ENCODE measurements at regions not wholly inside any gene's neighbourhood (a gene's known extent, or its start where the extent isn't known, plus 50 kb on each side); places are given as distances from the start of the nearest gene placed in this dataset.

DNA sequence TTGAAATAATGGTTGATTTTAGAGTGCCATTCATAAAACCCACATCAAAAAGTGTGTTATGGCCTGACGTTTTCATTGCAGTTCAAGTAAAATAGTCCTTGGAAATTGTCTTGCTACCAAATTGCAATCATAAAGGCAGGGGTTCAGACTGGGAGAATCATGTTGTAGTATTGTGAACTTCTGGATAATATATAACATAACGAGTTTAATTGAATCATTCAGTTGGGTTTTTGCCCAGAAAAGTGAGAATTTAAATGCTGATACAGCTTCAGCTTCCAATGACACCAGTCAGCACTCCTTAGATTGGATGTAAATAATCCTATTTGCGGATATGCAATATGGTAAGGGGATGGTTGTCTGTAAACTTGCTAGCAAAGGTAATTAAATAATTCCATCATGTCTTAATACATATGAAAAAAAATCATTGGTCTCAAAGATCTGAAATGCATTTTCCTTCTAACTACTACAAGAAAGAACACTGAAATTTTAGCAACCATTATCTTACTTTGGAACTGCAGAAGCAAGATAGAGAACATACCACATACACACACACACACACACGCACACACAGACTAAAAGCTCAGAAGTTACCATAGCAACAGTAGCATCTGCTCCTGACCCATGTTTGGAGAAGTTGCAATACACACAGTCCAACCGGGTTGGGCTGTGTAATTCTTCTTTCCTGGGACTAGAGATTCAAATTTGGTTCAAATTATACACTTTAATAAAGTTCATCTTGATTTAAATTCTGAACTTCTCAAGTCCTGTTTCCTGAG is 686.2 kb upstream of the NR2F2 start:
- DNase-seq (ENCODE audit: low read depth in 4 of 4, low spot score in 3 of 4): no peak

DNA sequence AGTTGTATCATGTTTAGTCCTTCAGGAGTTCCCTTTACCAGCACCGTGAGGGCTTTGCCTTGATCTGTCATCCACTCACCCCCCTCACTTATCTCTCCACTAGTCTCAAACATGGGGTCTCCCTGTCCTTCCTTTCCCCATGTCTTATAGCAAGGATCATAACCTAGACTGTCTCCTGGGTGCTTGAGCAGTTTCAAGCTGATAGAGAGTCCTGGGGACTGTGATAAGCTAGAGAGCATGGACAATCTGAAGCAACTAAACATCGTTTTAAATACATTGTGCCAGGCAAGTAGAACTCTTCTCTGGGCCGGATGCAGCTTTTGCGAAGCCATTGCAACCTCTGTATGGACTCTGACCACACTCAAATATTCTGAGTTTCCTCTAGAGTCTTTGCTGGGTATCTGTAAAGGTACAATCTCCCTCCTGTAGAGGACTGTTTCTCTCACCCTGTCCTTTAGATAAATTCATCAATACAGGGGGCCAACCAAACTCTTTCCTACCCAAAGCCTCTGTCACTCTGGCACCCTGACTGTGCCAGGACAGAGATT is 684.6 kb upstream of the NR2F2 start:
- no peak for DNase-seq (ENCODE audit: low read depth in 4 of 4, low spot score in 3 of 4)

GRCh38 chr15:95646484-95647273 is 683.8 kb upstream of the NR2F2 start:
- no peak for DNase-seq (ENCODE audit: low read depth in 4 of 4, low spot score in 3 of 4)

GRCh38 chr15:95647531-95648277 is 682.8 kb upstream of the NR2F2 start:
- DNase-seq (ENCODE audit: low read depth in 4 of 4, low spot score in 3 of 4): no peak

DNA sequence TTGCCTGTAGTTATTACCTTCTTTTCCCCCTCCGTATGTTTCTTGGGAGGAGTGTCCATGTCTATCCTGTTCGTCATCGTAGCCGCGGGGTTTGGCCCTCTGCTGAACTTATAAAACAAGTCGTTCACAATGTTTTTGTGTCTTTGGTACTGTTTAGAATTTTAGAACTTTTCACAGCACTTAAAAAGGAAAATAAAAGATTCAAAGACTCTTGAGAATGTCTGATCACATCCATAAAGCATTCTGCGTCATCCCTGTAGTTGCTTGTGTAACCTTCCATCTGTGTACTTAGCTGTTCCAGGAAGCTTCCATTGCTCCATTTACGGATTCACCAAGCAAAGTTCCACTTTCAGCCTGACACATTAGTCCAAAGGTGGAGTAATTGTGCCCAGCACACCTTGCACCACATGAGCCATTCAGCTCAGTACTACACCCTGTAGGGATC is 677.1 kb upstream of the NR2F2 start:
- no peak for DNase-seq (ENCODE audit: low read depth in 4 of 4, low spot score in 3 of 4)

GRCh38 chr15:95655089-95655607 is 675.4 kb upstream of the NR2F2 start:
- DNase-seq (ENCODE audit: low read depth in 4 of 4, low spot score in 3 of 4): no peak

GRCh38 chr15:95656595-95656994 is 673.9 kb upstream of the NR2F2 start:
- no peak for DNase-seq (ENCODE audit: low read depth in 4 of 4, low spot score in 3 of 4)

DNA sequence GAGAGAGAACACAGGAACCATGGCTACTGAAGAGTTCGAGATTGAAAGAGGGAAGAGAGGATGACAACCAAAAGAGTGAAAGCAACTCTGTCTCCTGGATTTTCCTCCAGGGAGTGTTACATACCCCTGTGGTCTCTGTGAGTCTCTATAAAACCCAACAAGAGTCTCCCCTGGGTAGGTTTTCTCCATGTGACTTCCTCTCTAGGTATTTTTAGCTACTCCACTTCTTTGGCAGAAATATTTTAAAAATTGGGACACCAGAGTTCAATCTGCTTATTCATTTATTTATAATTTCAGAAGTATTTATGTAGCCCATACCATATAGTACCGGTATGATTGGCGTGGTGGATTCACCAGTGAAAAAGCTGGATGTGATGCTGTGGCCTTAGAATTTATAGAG is 671.7 kb upstream of the NR2F2 start:
- DNase-seq (ENCODE audit: low read depth in 4 of 4, low spot score in 3 of 4): no peak

DNA sequence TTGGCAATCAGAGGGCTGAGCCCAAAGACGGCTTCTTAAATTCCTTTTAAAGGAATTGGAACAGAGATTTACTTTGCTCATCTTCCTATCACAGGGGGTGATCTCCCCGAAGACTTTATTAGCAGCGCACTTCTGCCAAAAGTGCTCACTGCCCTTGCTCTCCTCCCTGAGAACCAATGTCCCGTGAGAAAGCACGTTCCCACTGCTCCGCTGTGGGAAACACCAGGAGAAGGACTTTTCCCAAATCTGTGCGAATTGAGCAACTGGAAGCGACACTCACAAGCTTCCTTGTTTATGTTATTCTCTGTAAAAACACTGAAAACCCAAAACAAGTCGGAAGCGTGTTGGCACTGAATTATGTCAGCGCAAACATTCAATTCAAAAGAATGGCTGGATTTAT is 670.8 kb upstream of the NR2F2 start:
- no peak for DNase-seq (ENCODE audit: low read depth in 4 of 4, low spot score in 3 of 4)

DNA sequence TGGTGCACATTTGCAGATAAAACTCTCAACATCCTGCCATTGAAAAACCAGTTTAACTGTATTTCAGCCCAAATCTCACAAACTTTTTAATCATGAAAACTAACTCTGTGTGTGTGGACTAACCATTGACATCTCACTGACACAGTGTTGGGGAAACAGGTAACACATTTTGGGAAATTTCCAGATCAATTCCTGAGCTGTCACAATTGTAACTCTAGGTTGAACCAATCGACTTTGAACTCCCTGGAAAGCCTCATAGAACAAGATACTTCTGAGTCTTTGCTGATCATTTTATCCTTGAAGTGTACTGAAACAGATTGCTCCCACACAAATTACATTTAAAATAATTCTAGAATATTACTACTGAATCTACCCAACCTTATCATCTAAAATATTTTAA is 667.9 kb upstream of the NR2F2 start:
- no peak for DNase-seq (ENCODE audit: low read depth in 4 of 4, low spot score in 3 of 4)

DNA sequence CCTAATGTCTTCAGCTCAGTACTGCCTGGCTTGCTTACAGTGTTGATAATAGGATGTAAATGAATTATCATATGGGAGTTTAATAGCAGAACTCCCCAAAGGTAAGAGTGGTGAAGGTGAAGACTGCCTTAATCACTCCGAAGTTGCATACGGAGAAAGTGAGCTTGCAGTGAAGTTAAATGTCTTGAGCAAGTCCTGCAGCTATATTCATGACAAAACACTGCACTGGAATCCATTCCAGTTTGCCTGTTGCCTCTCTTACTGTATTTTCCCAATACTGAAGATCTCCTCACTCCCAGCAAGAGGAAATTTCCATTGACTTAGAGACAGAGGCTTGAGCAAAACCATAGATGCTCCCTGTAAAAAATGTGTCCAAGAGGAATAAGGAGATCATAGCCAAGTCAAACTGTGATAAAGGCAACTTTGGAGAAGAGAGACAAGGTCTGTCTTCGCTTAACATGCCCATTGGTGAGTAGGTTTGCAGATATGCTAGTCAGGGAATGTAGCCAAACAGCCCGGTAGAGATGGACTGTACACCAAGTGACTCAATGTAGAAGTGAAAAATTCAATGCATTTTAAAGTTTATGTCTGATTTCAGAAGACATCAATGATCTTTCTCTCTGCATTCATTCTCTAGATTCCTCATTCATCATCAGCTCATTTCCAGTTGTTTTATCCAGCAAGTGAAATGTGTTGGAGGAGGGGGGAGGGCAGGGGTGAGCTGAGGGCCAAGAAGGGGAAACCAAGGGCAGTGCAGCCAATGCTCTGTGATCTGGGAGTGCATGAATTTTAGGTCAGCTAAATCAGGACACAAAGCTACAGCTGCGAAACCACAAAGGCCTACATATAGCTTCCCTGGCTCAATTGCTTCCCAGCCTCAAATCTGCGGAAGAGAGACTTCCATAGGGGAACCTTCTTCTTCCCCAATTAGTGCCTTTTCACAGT is 667.1 kb upstream of the NR2F2 start:
- no peak for DNase-seq (ENCODE audit: low read depth in 4 of 4, low spot score in 3 of 4)

DNA sequence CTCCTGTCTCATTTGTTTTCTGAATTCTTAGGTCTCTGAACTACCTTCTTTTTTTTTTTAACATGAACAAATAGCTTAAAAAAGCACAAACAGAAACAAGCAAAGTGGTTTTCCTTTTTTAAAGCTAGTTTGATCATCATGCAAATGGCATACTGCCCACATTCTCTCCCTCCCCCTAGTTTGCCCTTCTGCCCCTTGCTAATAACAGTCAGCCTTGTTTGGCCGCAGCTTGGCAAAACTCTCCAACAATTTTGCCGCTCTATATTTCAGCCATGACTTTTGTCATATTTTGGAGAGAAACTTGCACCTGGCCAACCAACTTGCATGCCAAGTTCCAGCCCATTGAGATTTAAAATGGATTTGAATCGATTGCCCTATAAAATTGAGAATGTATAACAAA is 666.0 kb upstream of the NR2F2 start:
- DNase-seq (ENCODE audit: low read depth in 4 of 4, low spot score in 3 of 4): no peak

DNA sequence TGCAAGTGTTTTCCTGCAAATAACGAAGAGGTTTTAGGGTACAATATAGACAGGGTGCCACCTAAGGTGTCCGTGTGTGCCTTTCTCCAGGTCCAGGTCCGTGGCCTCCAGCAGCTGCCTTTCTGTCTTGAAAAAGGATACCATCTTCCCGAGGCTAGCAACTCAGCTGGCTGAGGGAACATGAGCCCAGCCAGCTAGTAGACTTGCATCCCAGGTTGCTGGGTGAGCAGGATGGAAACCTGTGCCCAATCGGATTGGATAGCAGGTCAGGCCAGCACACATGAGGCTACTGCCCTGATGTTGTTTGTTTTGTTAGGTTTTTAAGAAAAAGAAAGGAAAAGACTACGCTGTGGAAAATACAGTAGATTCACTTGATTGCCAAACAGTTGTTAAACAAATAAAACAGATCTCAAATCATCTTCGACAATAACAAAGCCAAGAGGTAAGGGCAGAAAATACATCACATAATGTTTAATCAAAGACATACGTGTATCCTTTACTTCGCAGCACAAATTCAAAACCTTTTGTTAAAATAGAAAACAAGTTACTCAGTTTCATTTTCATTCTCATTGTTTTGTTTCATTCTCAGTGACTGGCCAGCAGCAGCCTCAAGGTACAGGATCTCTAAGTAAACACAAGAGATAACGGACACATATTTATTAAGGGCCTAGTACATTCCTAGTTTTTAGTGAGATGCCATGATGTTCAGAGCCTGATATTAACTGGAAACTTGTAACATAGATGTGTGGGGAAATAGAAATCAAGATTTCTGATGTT is 661.2 kb upstream of the NR2F2 start:
- no peak for DNase-seq (ENCODE audit: low read depth in 4 of 4, low spot score in 3 of 4)

GRCh38 chr15:95674031-95674430 is 656.5 kb upstream of the NR2F2 start:
- DNase-seq (ENCODE audit: low read depth in 4 of 4, low spot score in 3 of 4): no peak

- DNase-seq (ENCODE audit: low read depth in 4 of 4, low spot score in 3 of 4): no peak
These were observed 654.0 kb upstream of the NR2F2 start for GRCh38 chr15:95676500-95676899.

GRCh38 chr15:95679847-95680582 is 650.5 kb upstream of the NR2F2 start:
- DNase-seq (ENCODE audit: low read depth in 4 of 4, low spot score in 3 of 4): no peak

- DNase-seq (ENCODE audit: low read depth in 4 of 4, low spot score in 3 of 4): no peak
These were observed 649.8 kb upstream of the NR2F2 start for GRCh38 chr15:95680728-95681127.

- DNase-seq (ENCODE audit: low read depth in 4 of 4, low spot score in 3 of 4): no peak
These were observed 648.5 kb upstream of the NR2F2 start for GRCh38 chr15:95681836-95682544.
